ENCODE measurements at regions not wholly inside any gene's neighbourhood (a gene's known extent, or its start where the extent isn't known, plus 50 kb on each side); places are given as distances from the start of the nearest gene placed in this dataset.

DNA sequence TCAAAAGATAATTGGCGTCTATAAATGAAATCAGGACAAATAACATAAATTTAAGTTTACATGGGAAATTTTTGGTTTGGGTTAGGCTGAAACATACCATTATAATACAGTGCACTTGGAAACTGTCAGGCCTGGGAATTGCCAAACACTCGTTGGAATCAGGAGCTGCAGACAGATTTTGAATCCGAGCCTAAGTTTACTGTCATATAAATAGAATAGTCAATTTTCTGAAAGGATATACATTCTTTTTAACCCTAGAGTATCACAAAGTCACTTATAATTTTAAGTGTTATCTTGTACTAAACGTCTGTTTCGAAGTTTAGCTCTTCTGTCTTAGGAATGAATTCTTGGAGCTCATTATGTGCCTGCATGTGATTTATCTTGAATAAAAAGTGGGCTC lies 234.1 kb downstream of the VEGFC start:
- Histone ChIP-seq H3K9me3 (no peaks in the 10 kb centered on the region), H3K4me1 (no peaks in the 10 kb centered on the region), H3K4me3 (no peak overlapping the region), H3K36me3 (no peaks in the 10 kb centered on the region), H3K27ac (no peak overlapping the region), H3K27me3 (no peaks in the 10 kb centered on the region)
- WGBS, 2 donors: 68 to 73% methylated on average over 5 of the region's 5 CpGs
- no peak for ATAC-seq (ENCODE audit: low FRiP score in 2 of 2)
- TF ChIP-seq POLR2AphosphoS5 (IDR thresholded peaks at IDR 0.05) (no peak), EP300 (IDR thresholded peaks at IDR 0.05) (no peak), POLR2A (IDR thresholded peaks at IDR 0.05) (no peak)
- TF ChIP-seq, protein P1, sequence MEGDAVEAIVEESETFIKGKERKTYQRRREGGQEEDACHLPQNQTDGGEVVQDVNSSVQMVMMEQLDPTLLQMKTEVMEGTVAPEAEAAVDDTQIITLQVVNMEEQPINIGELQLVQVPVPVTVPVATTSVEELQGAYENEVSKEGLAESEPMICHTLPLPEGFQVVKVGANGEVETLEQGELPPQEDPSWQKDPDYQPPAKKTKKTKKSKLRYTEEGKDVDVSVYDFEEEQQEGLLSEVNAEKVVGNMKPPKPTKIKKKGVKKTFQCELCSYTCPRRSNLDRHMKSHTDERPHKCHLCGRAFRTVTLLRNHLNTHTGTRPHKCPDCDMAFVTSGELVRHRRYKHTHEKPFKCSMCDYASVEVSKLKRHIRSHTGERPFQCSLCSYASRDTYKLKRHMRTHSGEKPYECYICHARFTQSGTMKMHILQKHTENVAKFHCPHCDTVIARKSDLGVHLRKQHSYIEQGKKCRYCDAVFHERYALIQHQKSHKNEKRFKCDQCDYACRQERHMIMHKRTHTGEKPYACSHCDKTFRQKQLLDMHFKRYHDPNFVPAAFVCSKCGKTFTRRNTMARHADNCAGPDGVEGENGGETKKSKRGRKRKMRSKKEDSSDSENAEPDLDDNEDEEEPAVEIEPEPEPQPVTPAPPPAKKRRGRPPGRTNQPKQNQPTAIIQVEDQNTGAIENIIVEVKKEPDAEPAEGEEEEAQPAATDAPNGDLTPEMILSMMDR (IDR thresholded peaks at IDR 0.05): no peak
- DNase-seq: no peak

DNA sequence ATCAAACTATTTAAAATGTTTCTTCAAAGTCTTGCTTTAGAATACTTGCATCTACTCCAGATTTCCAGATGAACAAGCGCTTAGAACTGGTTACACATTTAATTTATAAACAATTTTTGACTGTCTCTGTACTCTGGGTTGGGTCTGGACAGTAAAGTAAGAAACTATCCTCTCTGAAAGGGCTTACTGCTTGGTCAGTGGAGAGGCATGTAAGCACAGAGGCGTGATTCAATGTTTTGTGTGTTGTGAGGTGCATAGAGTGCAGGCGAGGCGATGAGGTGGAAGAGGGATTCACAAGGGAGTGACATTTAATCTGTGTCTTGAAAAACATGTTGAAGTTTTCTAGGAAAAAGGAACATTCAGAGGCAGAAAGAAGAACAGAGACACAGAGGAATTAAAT lies 231.4 kb downstream of the VEGFC start:
- TF ChIP-seq POLR2A (IDR thresholded peaks at IDR 0.05) (no peak), EP300 (IDR thresholded peaks at IDR 0.05) (no peak)
- no peaks in the 10 kb centered on the region for H3K4me1 ChIP-seq
- H3K4me3 ChIP-seq: no peak overlapping the region
- H3K27ac ChIP-seq: no peak overlapping the region
- 70 to 71% methylated on average over 4 of the region's 4 CpGs for WGBS, 2 donors
- no peak for ATAC-seq (ENCODE audit: low FRiP score in 2 of 2)
- no peaks in the 10 kb centered on the region for H3K27me3 ChIP-seq
- H3K36me3 ChIP-seq: no peaks in the 10 kb centered on the region
- no peak for DNase-seq
- no peaks in the 10 kb centered on the region for H3K9me3 ChIP-seq

DNA sequence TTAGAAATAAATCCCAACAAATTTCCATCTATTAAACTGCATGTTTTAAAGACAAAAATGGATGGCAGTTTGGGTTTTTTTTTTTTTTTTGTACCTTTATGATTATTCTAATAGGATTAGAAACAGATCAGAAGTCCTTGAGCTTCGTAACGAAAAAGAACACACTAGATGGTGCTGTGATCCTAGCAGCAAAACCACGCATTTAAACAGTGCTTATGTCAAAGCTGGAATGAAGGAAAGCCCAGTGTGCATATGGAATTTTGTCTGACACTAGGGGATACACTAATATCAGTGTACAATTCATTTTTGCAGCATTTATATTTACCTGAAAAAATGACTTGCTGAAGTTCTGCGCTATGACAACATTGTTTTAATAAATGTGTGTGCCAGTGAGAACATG lies 229.1 kb downstream of the VEGFC start:
- 78 to 81% methylated on average over 4 of the region's 4 CpGs for WGBS, 2 donors
- Histone ChIP-seq H3K4me1 (no peaks in the 10 kb centered on the region), H3K27me3 (no peaks in the 10 kb centered on the region), H3K27ac (no peak overlapping the region), H3K4me3 (no peak overlapping the region), H3K9me3 (no peaks in the 10 kb centered on the region), H3K36me3 (no peaks in the 10 kb centered on the region)
- DNase-seq: no peak
- no peak for ATAC-seq (ENCODE audit: low FRiP score in 2 of 2)
- TF ChIP-seq POLR2A (IDR thresholded peaks at IDR 0.05) (no peak), EP300 (IDR thresholded peaks at IDR 0.05) (no peak), POLR2AphosphoS5 (IDR thresholded peaks at IDR 0.05) (no peak)
- TF ChIP-seq, protein P1 (IDR thresholded peaks at IDR 0.05): no peak

DNA sequence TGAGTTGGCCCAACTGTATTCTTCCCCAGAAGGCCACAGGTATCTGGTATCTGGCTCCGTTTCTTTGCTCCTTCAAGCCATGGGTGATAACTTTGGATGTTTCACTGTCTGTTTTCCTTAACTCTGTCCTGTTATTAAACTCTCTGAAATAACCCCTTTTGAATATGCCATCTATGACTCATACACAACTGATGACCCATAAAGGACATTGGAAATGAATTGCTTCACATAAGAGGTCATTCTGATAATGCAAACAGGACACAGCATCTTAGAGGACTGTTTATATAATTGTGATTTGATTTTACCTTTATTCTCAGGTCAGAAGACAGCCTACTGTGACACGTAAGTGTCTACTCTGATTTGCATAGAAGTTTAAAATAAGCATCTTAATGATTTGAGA lies 227.7 kb downstream of the VEGFC start:
- no peak overlapping the region for H3K4me3 ChIP-seq
- no peaks in the 10 kb centered on the region for H3K27me3 ChIP-seq
- no peaks in the 10 kb centered on the region for H3K9me3 ChIP-seq
- H3K27ac ChIP-seq: no peak overlapping the region
- ATAC-seq (ENCODE audit: low FRiP score in 2 of 2): no peak
- TF ChIP-seq, protein P1 (IDR thresholded peaks at IDR 0.05): no peak
- TF ChIP-seq POLR2AphosphoS5 (IDR thresholded peaks at IDR 0.05): no peak
- no peak for TF ChIP-seq POLR2A (IDR thresholded peaks at IDR 0.05)
- TF ChIP-seq EP300 (IDR thresholded peaks at IDR 0.05): no peak
- H3K36me3 ChIP-seq: no peaks in the 10 kb centered on the region
- H3K4me1 ChIP-seq: no peaks in the 10 kb centered on the region
- DNase-seq: no peak
- 88 to 95% methylated on average over 2 of the region's 2 CpGs for WGBS, 2 donors

DNA sequence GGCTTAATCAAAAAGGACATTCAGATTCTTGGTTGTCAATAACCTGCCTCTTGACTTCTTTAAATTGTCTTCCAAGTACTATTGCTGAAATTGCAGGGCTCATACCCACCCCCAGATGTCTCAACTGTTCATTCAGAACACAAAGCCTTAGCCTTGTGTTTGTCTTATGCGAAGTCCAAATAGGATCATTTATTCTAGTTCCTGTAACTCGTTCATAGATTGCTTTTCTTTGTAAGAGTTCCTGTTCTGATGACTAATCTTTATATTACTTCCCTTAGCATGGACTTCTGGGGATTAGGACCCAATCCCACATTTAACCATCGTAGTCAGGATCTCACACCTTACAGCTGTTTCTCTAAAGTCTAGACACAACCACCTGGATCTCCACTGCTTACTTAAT lies 226.0 kb downstream of the VEGFC start:
- H3K27me3 ChIP-seq: no peaks in the 10 kb centered on the region
- 51 to 54% methylated on average over 3 of the region's 3 CpGs for WGBS, 2 donors
- no peak overlapping the region for H3K27ac ChIP-seq
- no peak overlapping the region for H3K4me3 ChIP-seq
- H3K36me3 ChIP-seq: no peaks in the 10 kb centered on the region
- TF ChIP-seq POLR2A (IDR thresholded peaks at IDR 0.05) (no peak), POLR2AphosphoS5 (IDR thresholded peaks at IDR 0.05) (no peak), EP300 (IDR thresholded peaks at IDR 0.05) (no peak)
- TF ChIP-seq, protein P1 (IDR thresholded peaks at IDR 0.05): no peak
- H3K9me3 ChIP-seq: no peaks in the 10 kb centered on the region
- no peaks in the 10 kb centered on the region for H3K4me1 ChIP-seq
- DNase-seq (no peak), ATAC-seq (ENCODE audit: low FRiP score in 2 of 2) (no peak)
